NCI-H1105 treated with DMSO at 0.1 percent for 48 hours (cell line): ENCODE measurements at regions not wholly inside any gene's neighbourhood (a gene's known extent, or its start where the extent isn't known, plus 50 kb on each side); places are given as distances from the start of the nearest gene placed in this dataset.
"Not testable (repeated sequence)": the region's sequence is repeated elsewhere in the genome, so short reads cannot be mapped to it uniquely, and the experiment has no call there.

Experiments
- DNase-seq: peaks from one replicate; lab custom pipeline; 2025; lab: John Stamatoyannopoulos, UW

- no peak for DNase-seq
Observed at GRCh38 chr12:40431169-40431568, 206.4 kb downstream of the LRRK2 start.

- no peak for DNase-seq
Observed at GRCh38 chr12:40435251-40435650, 210.5 kb downstream of the LRRK2 start.

GRCh38 chr12:40435951-40436350 is 211.2 kb downstream of the LRRK2 start:
- DNase-seq, result no peak

GRCh38 chr12:40436564-40436963 is 211.8 kb downstream of the LRRK2 start:
- DNase-seq, result no peak

GRCh38 chr12:40439771-40440492 is 215.1 kb downstream of the LRRK2 start:
- DNase-seq, result no peak

- no peak for DNase-seq
Observed at GRCh38 chr12:40444174-40444573, 219.4 kb downstream of the LRRK2 start.

GRCh38 chr12:40446385-40446784 is 221.6 kb downstream of the LRRK2 start:
- DNase-seq, result peak; percentile 64

GRCh38 chr12:40448523-40448922 is 223.7 kb downstream of the LRRK2 start:
- DNase-seq, result not testable (repeated sequence)

GRCh38 chr12:40451661-40452060 is 226.9 kb downstream of the LRRK2 start:
- DNase-seq, result no peak

- DNase-seq, result no peak
Observed at GRCh38 chr12:40464121-40464520, 228.1 kb upstream of the CNTN1 start.

GRCh38 chr12:40469736-40470135 is 222.5 kb upstream of the CNTN1 start:
- DNase-seq, result peak; percentile 71

GRCh38 chr12:40473962-40474361 is 218.3 kb upstream of the CNTN1 start:
- DNase-seq, result peak; percentile 35

GRCh38 chr12:40474630-40475029 is 217.6 kb upstream of the CNTN1 start:
- peak; percentile 65 for DNase-seq

- DNase-seq, result no peak
Observed at GRCh38 chr12:40499856-40500255, 192.4 kb upstream of the CNTN1 start.

GRCh38 chr12:40502322-40502721 is 189.9 kb upstream of the CNTN1 start:
- no peak for DNase-seq

GRCh38 chr12:40505327-40505726 is 186.9 kb upstream of the CNTN1 start:
- DNase-seq, result no peak

GRCh38 chr12:40508421-40508820 is 183.8 kb upstream of the CNTN1 start:
- DNase-seq, result no peak

GRCh38 chr12:40511341-40511740 is 180.9 kb upstream of the CNTN1 start:
- no peak for DNase-seq

- DNase-seq, result no peak
Observed at GRCh38 chr12:40515041-40515816, 177.0 kb upstream of the CNTN1 start.

GRCh38 chr12:40522837-40523236 is 169.4 kb upstream of the CNTN1 start:
- DNase-seq, result no peak

GRCh38 chr12:40525054-40525453 is 167.2 kb upstream of the CNTN1 start:
- DNase-seq, result no peak

GRCh38 chr12:40534828-40535227 is 157.4 kb upstream of the CNTN1 start:
- DNase-seq, result no peak

GRCh38 chr12:40551466-40551865 is 140.8 kb upstream of the CNTN1 start:
- DNase-seq, result no peak

- no peak for DNase-seq
Observed at GRCh38 chr12:40552868-40553267, 139.4 kb upstream of the CNTN1 start.
